H1 (cell line): ENCODE measurements at regions not wholly inside any gene's neighbourhood (a gene's known extent, or its start where the extent isn't known, plus 50 kb on each side); places are given as distances from the start of the nearest gene placed in this dataset.

Experiments
- CTCF ChIA-PET: fragments of 300-600 bp; sonication (Branson Sonifier 250); formaldehyde crosslinking; loops from one replicate; lab custom pipeline; 2021; ENCODE audit not compliant: partially characterized antibody; lab: Charles Lee
- POLR2A ChIA-PET: fragments of 300-600 bp; sonication (Branson Sonifier 250); formaldehyde crosslinking; loops from one replicate; lab custom pipeline; 2021; ENCODE audit warnings: inconsistent platforms; ENCODE audit not compliant: partially characterized antibody; lab: Charles Lee
- DNase-seq, 2 experiments: peaks; one replicate each; pipeline versions ENCODE4 v3.0.0 to v3.0.0-alpha.2; 2010 to 2022; ENCODE audit warnings: low spot score in 2 of 2, low read depth in 1 of 2, mixed read lengths in 1 of 2
- FAIRE-seq: peaks from 2 replicates; lab custom pipeline; 2011; peaks lifted over from hg19 to GRCh38; lab: Jason Lieb, UNC
- H2AFZ ChIP-seq: 2 replicates; pipeline ENCODE4 v1.8.1; 2012; ENCODE audit warnings: low read length, inconsistent platforms
- H2AK5ac ChIP-seq: 2 replicates; pipeline ENCODE4 v1.6.1; 2013; ENCODE audit warnings: low read depth, low read length
- H2BK120ac ChIP-seq: replicated peaks from 2 replicates; pipeline ENCODE3; 2013; ENCODE audit warnings: low read depth, low read length, inconsistent platforms
- H2BK12ac ChIP-seq: 2 replicates; pipeline ENCODE4 v1.6.1; 2013; ENCODE audit warnings: low read depth, low read length
- H2BK15ac ChIP-seq: 2 replicates; pipeline ENCODE4 v1.6.1; 2013; ENCODE audit warnings: low read length
- H2BK20ac ChIP-seq: 2 replicates; pipeline ENCODE4 v1.6.1; 2013; ENCODE audit warnings: low read length
- H2BK5ac ChIP-seq: 2 replicates; pipeline ENCODE4 v1.6.1; 2013; ENCODE audit warnings: low read depth, low read length
- H3K14ac ChIP-seq: 2 replicates; pipeline ENCODE4 v1.6.1; 2013; ENCODE audit warnings: inconsistent platforms; ENCODE audit not compliant: insufficient read length
- H3K18ac ChIP-seq: 2 replicates; pipeline ENCODE4 v1.6.1; 2013; ENCODE audit warnings: low read length; ENCODE audit errors: extremely low read depth
- H3K23ac ChIP-seq: 2 replicates; pipeline ENCODE4 v1.6.1; 2013; ENCODE audit warnings: inconsistent platforms; ENCODE audit not compliant: insufficient read length
- H3K23me2 ChIP-seq: 2 replicates; pipeline ENCODE4 v1.6.1; 2013; ENCODE audit warnings: low read depth, low read length
- H3K27ac ChIP-seq: 2 replicates; pipeline ENCODE4 v1.6.1; 2011; ENCODE audit warnings: low read depth, low read length, inconsistent platforms
- H3K27me3 ChIP-seq, 4 experiments: replicated peaks in 1 of 4; 1 replicate in 1 of 4; 2 replicates in 3 of 4; pipeline versions ENCODE4 v1.6.1 to v1.8.1; 2011 to 2013; ENCODE audit warnings: low read length in 3 of 4, mild to moderate bottlenecking in 3 of 4, inconsistent platforms in 2 of 4, mixed read lengths in 2 of 4, moderate library complexity in 1 of 4; ENCODE audit not compliant: control insufficient read depth in 3 of 4, insufficient read depth in 3 of 4; ENCODE audit errors: extremely low read depth in 1 of 4
- H3K36me3 ChIP-seq, 4 experiments: 2 replicates each; pipeline versions ENCODE4 v1.6.1 to v1.8.1; 2011 to 2013; ENCODE audit warnings: mild to moderate bottlenecking in 4 of 4, low read length in 3 of 4, moderate library complexity in 2 of 4, control low read depth in 1 of 4, inconsistent platforms in 1 of 4; ENCODE audit not compliant: insufficient read depth in 4 of 4, control insufficient read depth in 2 of 4
- H3K4ac ChIP-seq: replicated peaks from 2 replicates; pipeline ENCODE3; 2013; ENCODE audit warnings: low read length, low read depth, mixed read lengths, inconsistent platforms; ENCODE audit not compliant: insufficient read length
- H3K4me1 ChIP-seq, 4 experiments: replicated peaks in 1 of 4; 1 replicate in 1 of 4; 2 replicates in 3 of 4; pipeline versions ENCODE4 v1.6.1 to v1.8.1; 2011 to 2013; ENCODE audit warnings: low read length in 3 of 4, inconsistent platforms in 2 of 4, mixed read lengths in 1 of 4; ENCODE audit not compliant: insufficient read depth in 4 of 4, control insufficient read depth in 3 of 4
- H3K4me2 ChIP-seq, 2 experiments: 2 replicates each; pipeline versions ENCODE4 v1.6.1 to v1.8.1; 2011 to 2013; ENCODE audit warnings: low read depth in 2 of 2, low read length in 2 of 2, control low read depth in 1 of 2, inconsistent platforms in 1 of 2, mild to moderate bottlenecking in 1 of 2; ENCODE audit not compliant: insufficient read depth in 1 of 2
- H3K4me3 ChIP-seq, 4 experiments: fragments of 200-600, 300-600 bp in 1 of 4; sonication (generic), shearing (Covaris generic), sonication (Bioruptor Twin) in 1 of 4; 2 replicates each; pipeline versions ENCODE4 v1.5.1 to v1.8.1; 2011 to 2016; ENCODE audit warnings: low read length in 4 of 4, low read depth in 3 of 4, control low read depth in 2 of 4, inconsistent platforms in 2 of 4, mild to moderate bottlenecking in 2 of 4, mixed read lengths in 1 of 4, moderate library complexity in 1 of 4; ENCODE audit not compliant: insufficient read depth in 2 of 4; ENCODE audit errors: extremely low read depth in 1 of 4
- H3K56ac ChIP-seq: replicated peaks from 2 replicates; pipeline ENCODE3; 2013; ENCODE audit warnings: low read depth, mild to moderate bottlenecking, mixed read lengths, low read length, inconsistent platforms; ENCODE audit not compliant: insufficient read length
- H3K79me1 ChIP-seq: 2 replicates; pipeline ENCODE4 v1.6.1; 2013; ENCODE audit warnings: low read depth, low read length, control low read depth
- H3K79me2 ChIP-seq, 2 experiments: 2 replicates each; pipeline versions ENCODE4 v1.6.1 to v1.8.1; 2012 to 2013; ENCODE audit warnings: low read length in 2 of 2, mild to moderate bottlenecking in 2 of 2, inconsistent platforms in 1 of 2; ENCODE audit not compliant: insufficient read depth in 2 of 2, control insufficient read depth in 1 of 2
- H3K9ac ChIP-seq, 4 experiments: replicated peaks in 1 of 4; 1 replicate in 1 of 4; 2 replicates in 3 of 4; pipeline versions ENCODE4 v1.6.1 to v1.8.1; 2011 to 2013; ENCODE audit warnings: low read depth in 3 of 4, low read length in 3 of 4, control low read depth in 2 of 4, mild to moderate bottlenecking in 2 of 4, moderate library complexity in 2 of 4, inconsistent platforms in 1 of 4; ENCODE audit errors: extremely low read depth in 1 of 4
- H3K9me3 ChIP-seq, 2 experiments: 2 replicates each; pipeline versions ENCODE4 v1.6.1 to v1.8.1; 2012 to 2013; ENCODE audit warnings: mild to moderate bottlenecking in 2 of 2, moderate library complexity in 2 of 2, control low read depth in 1 of 2, inconsistent platforms in 1 of 2, low read depth in 1 of 2, low read length in 1 of 2, mixed read lengths in 1 of 2; ENCODE audit not compliant: insufficient read depth in 2 of 2
- H4K20me1 ChIP-seq, 2 experiments: replicated peaks in 1 of 2; 2 replicates each; pipeline versions ENCODE3 to v1.8.1; 2011 to 2013; ENCODE audit warnings: inconsistent platforms in 2 of 2, low read length in 2 of 2, mild to moderate bottlenecking in 1 of 2; ENCODE audit not compliant: insufficient read depth in 2 of 2, control insufficient read depth in 1 of 2
- H4K5ac ChIP-seq: 2 replicates; pipeline ENCODE4 v1.6.1; 2013; ENCODE audit warnings: low read length, low read depth, mixed read lengths, inconsistent platforms; ENCODE audit not compliant: insufficient read length
- H4K8ac ChIP-seq: 2 replicates; pipeline ENCODE4 v1.8.0; 2013; ENCODE audit warnings: mild to moderate bottlenecking, moderate library complexity, low read length, inconsistent platforms; ENCODE audit not compliant: insufficient read depth; ENCODE audit errors: extremely low read depth
- H4K91ac ChIP-seq: replicated peaks from 2 replicates; pipeline ENCODE3; 2013; ENCODE audit warnings: low read length, mixed read lengths, inconsistent platforms; ENCODE audit not compliant: insufficient read length
- JUND ChIP-seq: IDR thresholded peaks from 2 replicates; pipeline ENCODE4 v1.6.1; 2011; ENCODE audit warnings: mild to moderate bottlenecking, improper control_type of control experiment, low read length
- SIN3A ChIP-seq, 2 experiments: IDR thresholded peaks in 1 of 2; conservative IDR thresholded peaks in 1 of 2; 2 replicates each; pipeline ENCODE4 v1.6.1; 2011 to 2012; ENCODE audit warnings: low read length in 2 of 2, improper control_type of control experiment in 1 of 2, low read depth in 1 of 2, mild to moderate bottlenecking in 1 of 2
- TAF7 ChIP-seq: optimal IDR thresholded peaks from 2 replicates; pipeline ENCODE3; 2011; ENCODE audit warnings: low read depth, mild to moderate bottlenecking, inconsistent platforms, low read length, moderate library complexity, borderline replicate concordance
- WGBS, 2 experiments: shearing (Covaris generic) in 1 of 2; methylation state at CpG; one replicate each; pipeline versions ENCODE4 v1.1.6 to v1.1.7; 2013 to 2015; ENCODE audit warnings: low lambda C conversion rate in 2 of 2, mixed read lengths in 2 of 2, inconsistent platforms in 1 of 2, low coverage in 1 of 2, missing lambda C conversion rate in 1 of 2; ENCODE audit not compliant: insufficient replicate concordance in 2 of 2, insufficient coverage in 1 of 2, insufficient read length in 1 of 2; ENCODE audit errors: extremely low coverage in 1 of 2, missing lambda C conversion rate in 1 of 2; 5-methylcytosine and 5-hydroxymethylcytosine counted together

DNA sequence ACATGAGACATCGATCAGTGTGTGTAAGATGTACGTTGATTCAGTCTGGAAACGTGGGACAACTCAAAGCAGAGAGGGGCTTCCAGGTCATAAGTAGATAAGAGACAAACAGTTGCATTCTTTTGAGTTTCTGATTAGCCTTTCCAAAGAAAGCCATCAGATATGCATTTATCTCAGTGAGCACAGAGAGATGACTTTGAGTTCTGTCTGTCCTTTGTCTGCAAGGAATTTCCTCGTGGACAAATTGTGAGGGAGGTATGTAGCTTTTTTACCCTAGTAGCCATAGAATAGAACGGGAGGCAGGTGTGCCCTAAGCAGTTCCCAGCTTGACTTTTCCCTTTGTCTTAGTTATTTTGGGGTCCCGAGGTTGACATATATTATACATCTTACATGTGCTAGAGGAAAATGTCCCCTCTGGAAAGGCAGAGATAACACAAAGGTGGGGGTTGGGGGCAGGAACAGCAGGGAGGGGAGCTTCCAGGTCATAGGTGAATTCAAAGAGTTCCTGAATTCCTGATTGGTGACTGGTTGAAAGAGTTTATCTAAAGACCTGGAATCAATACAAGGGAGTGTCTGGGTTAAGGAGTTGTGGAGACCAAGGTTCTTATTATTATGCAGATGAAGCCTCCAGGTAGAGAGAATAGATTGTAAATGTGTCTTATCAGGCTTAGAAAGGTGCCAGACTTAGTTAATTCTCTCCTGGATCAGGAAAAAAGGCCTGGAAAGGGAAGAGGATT lies 237.0 kb downstream of the NFATC2 start:
- Histone ChIP-seq H3K23me2 (no peaks in the 10 kb centered on the region), H3K79me1 (no peaks in the 10 kb centered on the region), H3K23ac (no peak overlapping the region), H3K9me3 (peaks cover 12 to 13% of the 10 kb centered on the region in 2 experiments), H2BK12ac (peak overlapping the region; percentile 52), H3K79me2 (no peaks in the 10 kb centered on the region), H2BK15ac (no peak overlapping the region), H2BK120ac (no peak overlapping the region), H3K4ac (no peak overlapping the region), H3K27me3 (peaks cover 2 to 10% (median 7%) of the 10 kb centered on the region in 4 experiments; a peak in 5 of 7 replicates), H3K14ac (no peak overlapping the region), H3K4me1 (peaks cover 12 to 30% (median 21%) of the 10 kb centered on the region in 4 experiments), H3K56ac (no peak overlapping the region), H4K5ac (no peak overlapping the region), H3K27ac (no peak overlapping the region), H2AK5ac (no peak overlapping the region), H2AFZ (no peak overlapping the region), H3K4me2 (peak overlapping the region; percentile 15 to 52), H3K4me3 (peak overlapping the region in 1 of 4 experiments; percentile 13; a peak in 1 of 8 replicates), H3K36me3 (peaks cover 0 to 6% (median 0%) of the 10 kb centered on the region in 4 experiments; a peak in 2 of 8 replicates), H4K8ac (no peak overlapping the region), H3K9ac (no peak overlapping the region), H4K20me1 (no peaks in the 10 kb centered on the region), H2BK20ac (no peak overlapping the region), H3K18ac (no peak overlapping the region), H2BK5ac (0 out of 2 replicates have a peak overlapping the region, but pooled peaks have one; percentile 1), H4K91ac (peak overlapping the region; percentile 27)
- FAIRE-seq (peak; percentile 88), DNase-seq (no peak)
- CTCF ChIA-PET = interaction anchor here (0.6 to 8.2 kb wide), 32 partner anchors 9 to 323 kb away, joined by 3 to 245 read pairs (median 5); no protein-coding TSS in a partner anchor
- POLR2A ChIA-PET = interaction anchor here (0.8 to 5.2 kb wide), 4 partner anchors 10 to 348 kb away, joined by 3 to 30 read pairs (median 8); no protein-coding TSS in a partner anchor
- WGBS, 2 experiments = 51% methylated on average over 6 of the region's 6 CpGs; no CpG with 5 or more reads in 1 of the 2 experiments
- TF ChIP-seq TAF7 (no peak), SIN3A (conservative IDR thresholded peaks at IDR 0.05 in 1 of 2, IDR thresholded peaks at IDR 0.05 in 1 of 2; ENCODE audit: low read depth in 1 of 2, low read length in 2 of 2) (0 out of 4 replicates have a peak, but pooled peaks of 1 of the 2 experiments have one; percentile 23), JUND (peak; percentile 66; the same call in 1 of the 2 replicates)
